A549 (cell line): ENCODE measurements at regions not wholly inside any gene's neighbourhood (a gene's known extent, or its start where the extent isn't known, plus 50 kb on each side); places are given as distances from the start of the nearest gene placed in this dataset.
"Not testable (repeated sequence)": the region's sequence is repeated elsewhere in the genome, so short reads cannot be mapped to it uniquely, and the experiment has no call there.

Experiments
- CBX8 ChIP-seq: fragments of 200-600 bp; sonication (generic); IDR thresholded peaks from 2 replicates; pipeline ENCODE4 v1.6.1; 2016
- CEBPB ChIP-seq, 2 experiments: fragments of >200 bp in 1 of 2; sonication (Bioruptor Twin) in 1 of 2; formaldehyde crosslinking in 1 of 2; IDR thresholded peaks; 2 replicates each; pipeline ENCODE4 v1.6.1; 2012 to 2016
- MAX ChIP-seq: IDR thresholded peaks from 2 replicates; pipeline ENCODE4 v1.6.1; 2012
- POLR2A ChIP-seq: IDR thresholded peaks from 2 replicates; pipeline ENCODE4 v1.6.1; 2012; ENCODE audit warnings: mild to moderate bottlenecking, low read length
- POLR2AphosphoS2 ChIP-seq: conservative IDR thresholded peaks from 2 replicates; pipeline ENCODE4 v1.6.1; 2012; ENCODE audit warnings: low read length, improper control_type of control experiment, inconsistent platforms
- ZC3H11A ChIP-seq: fragments of 450-650 bp; IDR thresholded peaks from 2 replicates; pipeline ENCODE4 v1.6.1; 2014; ENCODE audit warnings: antibody characterized with exemption, mild to moderate bottlenecking
- TF ChIP-seq, protein P1 (sequence below): fragments of >200 bp; sonication (Bioruptor Twin); formaldehyde crosslinking; IDR thresholded peaks from 3 replicates; pipeline ENCODE4 v1.5.1; 2016
- TF ChIP-seq, protein P2 (sequence below): fragments of 200-600 bp; sonication (generic); IDR thresholded peaks from 2 replicates; pipeline ENCODE4 v1.6.1; 2016; ENCODE audit warnings: antibody characterized with exemption, mild to moderate bottlenecking, moderate library complexity

GRCh38 chr7:32759859-32760258 is 131.7 kb downstream of the KBTBD2 start:
- not testable (repeated sequence) for TF ChIP-seq POLR2A; MAX; POLR2AphosphoS2; CBX8; ZC3H11A; CEBPB (IDR thresholded peaks at IDR 0.05)
- TF ChIP-seq, protein P1, sequence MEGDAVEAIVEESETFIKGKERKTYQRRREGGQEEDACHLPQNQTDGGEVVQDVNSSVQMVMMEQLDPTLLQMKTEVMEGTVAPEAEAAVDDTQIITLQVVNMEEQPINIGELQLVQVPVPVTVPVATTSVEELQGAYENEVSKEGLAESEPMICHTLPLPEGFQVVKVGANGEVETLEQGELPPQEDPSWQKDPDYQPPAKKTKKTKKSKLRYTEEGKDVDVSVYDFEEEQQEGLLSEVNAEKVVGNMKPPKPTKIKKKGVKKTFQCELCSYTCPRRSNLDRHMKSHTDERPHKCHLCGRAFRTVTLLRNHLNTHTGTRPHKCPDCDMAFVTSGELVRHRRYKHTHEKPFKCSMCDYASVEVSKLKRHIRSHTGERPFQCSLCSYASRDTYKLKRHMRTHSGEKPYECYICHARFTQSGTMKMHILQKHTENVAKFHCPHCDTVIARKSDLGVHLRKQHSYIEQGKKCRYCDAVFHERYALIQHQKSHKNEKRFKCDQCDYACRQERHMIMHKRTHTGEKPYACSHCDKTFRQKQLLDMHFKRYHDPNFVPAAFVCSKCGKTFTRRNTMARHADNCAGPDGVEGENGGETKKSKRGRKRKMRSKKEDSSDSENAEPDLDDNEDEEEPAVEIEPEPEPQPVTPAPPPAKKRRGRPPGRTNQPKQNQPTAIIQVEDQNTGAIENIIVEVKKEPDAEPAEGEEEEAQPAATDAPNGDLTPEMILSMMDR, result not testable (repeated sequence)
- TF ChIP-seq, protein P2, sequence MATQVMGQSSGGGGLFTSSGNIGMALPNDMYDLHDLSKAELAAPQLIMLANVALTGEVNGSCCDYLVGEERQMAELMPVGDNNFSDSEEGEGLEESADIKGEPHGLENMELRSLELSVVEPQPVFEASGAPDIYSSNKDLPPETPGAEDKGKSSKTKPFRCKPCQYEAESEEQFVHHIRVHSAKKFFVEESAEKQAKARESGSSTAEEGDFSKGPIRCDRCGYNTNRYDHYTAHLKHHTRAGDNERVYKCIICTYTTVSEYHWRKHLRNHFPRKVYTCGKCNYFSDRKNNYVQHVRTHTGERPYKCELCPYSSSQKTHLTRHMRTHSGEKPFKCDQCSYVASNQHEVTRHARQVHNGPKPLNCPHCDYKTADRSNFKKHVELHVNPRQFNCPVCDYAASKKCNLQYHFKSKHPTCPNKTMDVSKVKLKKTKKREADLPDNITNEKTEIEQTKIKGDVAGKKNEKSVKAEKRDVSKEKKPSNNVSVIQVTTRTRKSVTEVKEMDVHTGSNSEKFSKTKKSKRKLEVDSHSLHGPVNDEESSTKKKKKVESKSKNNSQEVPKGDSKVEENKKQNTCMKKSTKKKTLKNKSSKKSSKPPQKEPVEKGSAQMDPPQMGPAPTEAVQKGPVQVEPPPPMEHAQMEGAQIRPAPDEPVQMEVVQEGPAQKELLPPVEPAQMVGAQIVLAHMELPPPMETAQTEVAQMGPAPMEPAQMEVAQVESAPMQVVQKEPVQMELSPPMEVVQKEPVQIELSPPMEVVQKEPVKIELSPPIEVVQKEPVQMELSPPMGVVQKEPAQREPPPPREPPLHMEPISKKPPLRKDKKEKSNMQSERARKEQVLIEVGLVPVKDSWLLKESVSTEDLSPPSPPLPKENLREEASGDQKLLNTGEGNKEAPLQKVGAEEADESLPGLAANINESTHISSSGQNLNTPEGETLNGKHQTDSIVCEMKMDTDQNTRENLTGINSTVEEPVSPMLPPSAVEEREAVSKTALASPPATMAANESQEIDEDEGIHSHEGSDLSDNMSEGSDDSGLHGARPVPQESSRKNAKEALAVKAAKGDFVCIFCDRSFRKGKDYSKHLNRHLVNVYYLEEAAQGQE, result not testable (repeated sequence)
